NCI-H2029 treated with DMSO at 0.1 percent for 48 hours (cell line): ENCODE measurements at regions not wholly inside any gene's neighbourhood (a gene's known extent, or its start where the extent isn't known, plus 50 kb on each side); places are given as distances from the start of the nearest gene placed in this dataset.
"Not testable (repeated sequence)": the region's sequence is repeated elsewhere in the genome, so short reads cannot be mapped to it uniquely, and the experiment has no call there.

ENCODE experiments used
- DNase-seq: peaks from one replicate; lab custom pipeline; 2025; lab: John Stamatoyannopoulos, UW

GRCh38 chr2:16459606-16460005 is 206.0 kb downstream of the CYRIA start:
- no peak for DNase-seq

- DNase-seq: no peak
Measured at GRCh38 chr2:16454621-16455020, 211.0 kb downstream of the CYRIA start.

GRCh38 chr2:16452123-16452522 is 213.5 kb downstream of the CYRIA start:
- no peak for DNase-seq

DNA sequence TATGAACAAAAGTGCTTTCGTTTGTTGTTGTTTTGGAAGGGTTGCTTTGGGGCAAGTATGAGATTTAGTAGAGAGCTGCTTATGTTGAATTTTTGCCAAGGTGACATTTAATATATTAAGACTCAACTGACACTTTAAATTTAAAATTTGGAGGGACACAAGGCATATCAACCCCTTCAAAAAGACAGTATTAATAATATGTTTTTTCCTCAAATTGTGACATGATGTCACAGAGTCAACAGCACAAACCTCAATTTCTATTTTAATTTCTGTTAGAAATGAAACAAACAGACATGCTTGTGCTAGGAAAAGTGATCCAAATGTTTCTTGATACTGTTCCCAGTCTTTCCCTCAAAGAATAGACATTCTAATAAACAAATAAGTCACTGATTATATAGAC is 218.9 kb downstream of the CYRIA start:
- no peak for DNase-seq

- DNase-seq: no peak
Measured at GRCh38 chr2:16442971-16443370, 222.7 kb downstream of the CYRIA start.

DNA sequence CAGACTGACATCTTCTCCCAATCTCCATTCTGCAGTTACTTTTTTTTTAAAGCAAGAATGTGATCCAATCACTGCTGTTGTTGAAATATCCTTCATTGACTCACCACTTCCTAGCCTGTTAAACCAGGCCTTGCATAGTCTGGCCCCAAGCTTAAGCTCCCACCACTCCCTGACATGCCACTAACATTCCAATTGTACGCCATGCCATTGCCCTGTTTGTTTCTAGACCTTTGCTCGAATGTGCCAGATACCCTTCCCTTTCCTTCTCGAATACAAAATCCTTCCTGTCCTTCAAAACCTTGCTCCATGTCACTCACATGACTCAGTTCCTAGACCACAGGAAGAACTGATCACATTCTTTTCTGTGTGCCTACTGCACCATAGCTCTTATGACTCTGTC is 224.2 kb downstream of the CYRIA start:
- no peak for DNase-seq

DNA sequence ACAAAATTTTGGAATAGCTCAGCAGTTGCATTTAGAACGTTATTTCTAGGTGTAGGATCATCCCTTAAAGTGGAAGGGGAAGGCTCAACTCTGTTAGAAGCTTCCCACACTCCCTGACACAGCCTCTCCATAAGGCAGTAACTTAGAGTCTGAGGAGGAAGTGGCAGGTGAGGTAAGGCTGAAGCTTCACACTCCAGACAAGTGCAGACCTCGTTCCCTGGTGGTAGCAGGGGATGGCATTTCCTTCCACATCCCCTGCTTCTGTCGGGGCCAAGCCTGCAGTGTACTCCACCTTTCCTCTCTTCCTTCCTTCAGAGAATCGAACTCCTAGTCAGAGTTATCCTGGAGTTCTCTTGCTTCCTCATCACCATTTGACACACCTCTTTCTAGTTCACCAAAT is 224.7 kb downstream of the CYRIA start:
- DNase-seq: no peak

- no peak for DNase-seq
Measured at GRCh38 chr2:16438613-16439321, 226.9 kb downstream of the CYRIA start.

DNA sequence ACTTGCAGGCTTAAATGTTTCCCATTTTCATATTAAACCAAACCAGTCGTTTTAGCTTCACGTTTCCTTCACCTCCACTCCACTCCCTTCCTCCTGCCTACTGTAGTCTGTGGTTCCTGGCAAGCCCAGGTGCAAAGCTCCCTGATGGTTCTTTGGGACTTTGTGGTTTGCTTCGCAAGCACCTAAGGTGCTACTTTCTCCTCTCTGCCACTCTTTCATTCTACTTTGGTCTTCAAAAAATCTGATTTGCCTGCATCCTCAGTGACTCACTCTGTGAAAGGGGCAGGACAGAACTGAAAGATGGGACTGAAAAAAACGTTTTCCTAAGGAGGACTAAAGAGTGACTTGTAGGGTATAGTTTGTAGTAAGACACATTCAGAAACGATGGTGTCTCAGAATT is 228.4 kb downstream of the CYRIA start:
- DNase-seq: no peak

- no peak for DNase-seq
Measured at GRCh38 chr2:16434393-16434792, 231.2 kb downstream of the CYRIA start.

GRCh38 chr2:16430846-16431245 is 234.8 kb downstream of the CYRIA start:
- DNase-seq: no peak

DNA sequence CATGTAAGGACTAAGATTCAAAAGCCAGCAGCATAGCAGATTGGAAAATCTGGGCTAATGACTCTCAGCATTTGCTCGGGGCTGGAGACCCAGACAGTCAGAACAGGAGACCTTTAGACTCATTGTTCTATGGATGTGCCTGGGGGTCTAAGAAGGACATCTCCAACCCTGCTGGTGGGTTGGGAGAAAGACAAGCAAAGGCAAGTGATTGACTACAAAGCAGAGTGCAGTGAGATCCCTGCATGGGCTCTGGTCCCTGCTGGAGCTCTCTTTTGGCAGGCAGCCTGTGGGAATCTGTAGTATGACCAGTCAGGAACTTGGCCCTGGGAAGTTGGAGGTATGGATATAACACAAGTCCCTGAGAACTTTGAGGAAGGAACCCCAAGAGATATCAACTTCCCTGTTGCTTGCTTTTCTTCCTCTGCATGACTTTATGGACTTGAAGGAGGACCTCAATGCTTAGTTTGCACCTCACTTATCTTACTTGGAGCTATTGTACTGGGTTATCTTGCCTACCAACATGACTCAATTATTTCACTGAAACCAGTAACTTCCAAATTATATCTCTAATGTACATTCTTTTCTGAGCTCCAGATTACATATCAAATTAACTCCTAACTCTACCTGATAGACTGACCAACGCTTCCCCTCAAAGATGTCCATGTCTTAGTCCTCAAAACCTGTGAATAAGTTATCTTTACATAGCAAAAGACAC is 236.0 kb downstream of the CYRIA start:
- no peak for DNase-seq

DNA sequence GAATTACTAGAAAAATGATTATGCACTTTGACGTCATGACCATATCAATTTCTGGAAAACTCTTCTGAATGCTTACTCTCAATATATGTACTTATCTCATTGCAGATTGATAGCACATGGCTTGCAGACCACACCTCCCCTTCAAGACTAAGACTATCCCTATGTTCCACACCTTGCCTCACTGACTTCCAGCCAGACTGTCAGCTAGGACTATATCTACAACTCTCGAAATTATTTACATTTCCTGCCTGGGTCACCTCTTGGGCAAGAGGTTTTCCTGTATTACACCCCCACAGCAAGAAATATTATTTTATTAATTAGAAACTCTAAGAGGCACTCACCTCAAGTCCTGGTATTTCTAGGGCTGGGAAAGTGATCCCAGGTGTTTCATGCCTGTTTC is 236.6 kb downstream of the CYRIA start:
- no peak for DNase-seq

DNA sequence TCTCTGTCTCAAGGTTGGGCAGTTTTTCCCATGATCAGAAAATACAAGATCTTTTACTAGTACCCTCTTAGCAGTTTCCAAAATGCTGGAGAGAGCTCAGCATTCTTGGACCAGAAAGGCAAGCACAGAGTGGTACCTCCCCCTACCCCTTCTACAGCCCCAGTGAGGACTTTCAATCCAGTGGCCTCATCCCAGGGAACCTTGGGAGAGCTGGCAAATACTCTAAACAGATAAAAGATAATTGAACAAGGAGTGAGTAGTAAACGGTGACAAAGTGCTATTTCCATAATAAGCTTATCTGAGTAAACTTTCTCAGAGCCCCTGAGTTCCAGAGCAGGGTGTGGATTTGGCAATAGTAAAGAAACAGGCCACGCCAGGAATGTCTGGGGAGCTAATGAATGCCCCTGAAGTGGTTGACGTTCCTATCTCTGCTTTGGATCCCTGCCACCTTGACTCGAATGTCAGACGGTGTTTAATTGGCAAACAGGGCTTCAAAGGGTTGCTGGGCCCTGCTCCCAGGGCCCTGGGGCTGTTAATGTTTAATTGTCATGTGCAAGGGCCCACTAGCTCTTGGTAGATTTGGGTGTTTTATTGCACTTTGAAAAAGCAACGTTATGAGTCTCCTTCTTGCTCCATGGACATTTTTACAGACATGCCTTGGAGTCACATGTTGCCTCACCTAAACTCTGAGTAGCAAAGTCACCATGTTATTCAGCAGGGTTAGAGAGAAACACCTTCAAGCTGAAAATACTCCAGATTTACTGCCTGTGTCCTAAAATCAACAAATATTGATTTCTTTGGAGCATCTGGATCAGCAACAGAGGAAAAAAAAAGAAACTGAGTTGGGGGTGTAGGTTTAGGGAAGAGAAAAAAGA is 239.9 kb downstream of the CYRIA start:
- no peak for DNase-seq

GRCh38 chr2:16420421-16420820 is 245.2 kb downstream of the CYRIA start:
- no peak for DNase-seq

DNA sequence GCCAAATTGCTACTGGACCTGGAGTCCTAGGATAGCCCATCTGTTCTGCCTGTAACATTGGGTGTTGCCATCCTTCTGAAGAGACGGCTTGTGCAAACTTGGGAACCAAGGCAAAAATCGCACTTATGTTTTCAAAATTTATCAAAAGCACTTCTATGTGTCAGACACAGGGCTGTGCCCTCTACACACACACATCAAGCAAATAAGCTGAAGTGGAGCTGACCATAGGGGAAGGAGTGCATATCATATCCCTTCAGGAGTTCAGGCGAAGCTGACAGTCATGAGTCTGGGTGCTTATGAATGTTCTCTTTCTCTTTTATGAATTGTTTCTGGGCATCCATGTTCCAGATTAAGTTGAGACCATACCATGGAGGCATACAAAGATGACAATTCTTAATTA is 247.9 kb downstream of the CYRIA start:
- DNase-seq: no peak

- no peak for DNase-seq
Measured at GRCh38 chr2:16416651-16417050, 249.0 kb downstream of the CYRIA start.

- DNase-seq: not testable (repeated sequence)
Measured at GRCh38 chr2:16415861-16416260, 249.8 kb downstream of the CYRIA start.

GRCh38 chr2:16413947-16414346 is 251.7 kb downstream of the CYRIA start:
- no peak for DNase-seq

- no peak for DNase-seq
Measured at GRCh38 chr2:16413285-16413684, 252.3 kb downstream of the CYRIA start.

DNA sequence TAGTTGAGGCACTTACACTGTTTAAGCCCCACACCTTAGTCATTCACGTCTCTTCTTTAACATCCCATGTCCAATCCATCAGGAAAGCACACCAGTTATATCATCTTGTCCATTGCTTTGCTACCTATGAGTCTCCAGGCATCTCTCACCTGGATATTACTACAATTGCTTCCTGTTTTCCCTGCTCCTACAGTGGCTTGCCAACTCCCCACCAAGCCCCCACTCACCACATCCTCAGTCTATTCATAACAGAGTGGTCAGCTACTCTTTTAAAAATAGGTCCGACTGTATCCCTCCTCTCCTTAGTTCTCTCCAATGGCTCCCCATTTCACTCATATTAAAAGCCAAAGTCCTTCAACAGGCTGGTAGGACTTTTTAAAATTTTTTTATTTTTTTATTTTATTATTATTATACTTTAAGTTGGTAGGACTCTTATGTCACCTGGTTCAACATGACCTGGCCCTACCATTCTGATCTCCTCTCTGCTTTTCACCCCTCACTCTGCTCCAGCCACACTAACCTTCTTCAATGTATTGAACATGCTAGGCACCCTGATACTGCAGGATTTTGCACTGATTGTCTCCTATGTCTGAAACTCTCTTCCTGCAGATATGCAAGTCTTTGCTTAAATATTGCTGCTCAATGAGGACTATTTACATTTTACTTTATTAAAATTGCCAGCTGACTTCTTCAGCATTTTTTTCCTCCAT is 253.2 kb downstream of the CYRIA start:
- no peak for DNase-seq

- no peak for DNase-seq
Measured at GRCh38 chr2:16411788-16412187, 253.8 kb downstream of the CYRIA start.
